A673 (cell line): ENCODE measurements at regions not wholly inside any gene's neighbourhood (a gene's known extent, or its start where the extent isn't known, plus 50 kb on each side); places are given as distances from the start of the nearest gene placed in this dataset.

ENCODE experiments used
- BruUV-seq: library from RNA; stranded (reverse); fragments of 400-500 nt; replicated peaks from 2 replicates; lab custom pipeline; 2021; lab: Mats Ljungman, UMichigan
- CTCF ChIA-PET: fragments of 300-600 bp; sonication (Branson Sonifier 250); formaldehyde crosslinking; loops from one replicate; lab custom pipeline; 2022; ENCODE audit warnings: antibody characterized with exemption; lab: Charles Lee
- POLR2A ChIA-PET: fragments of 300-600 bp; sonication (Branson Sonifier 250); formaldehyde crosslinking; loops from one replicate; lab custom pipeline; 2022; ENCODE audit warnings: antibody characterized with exemption; ENCODE audit not compliant: low non-redundant PET; lab: Charles Lee
- DNase-seq: peaks from one replicate; pipeline ENCODE4 v3.0.0-alpha.2; 2015; ENCODE audit warnings: low spot score
- H3K27ac ChIP-seq: fragments of 200-600 bp; sonication (generic); 2 replicates; pipeline ENCODE4 v1.5.1; 2016; ENCODE audit warnings: mixed run types, low read depth, mild to moderate bottlenecking, mixed read lengths, antibody characterized with exemption, low read length; ENCODE audit not compliant: poor library complexity, severe bottlenecking
- H3K27me3 ChIP-seq: fragments of 200-600 bp; sonication (generic); replicated peaks from 2 replicates; pipeline ENCODE4 v1.6.1; 2017; ENCODE audit warnings: mixed run types, low read depth, mild to moderate bottlenecking, mixed read lengths, antibody characterized with exemption, low read length; ENCODE audit not compliant: insufficient read depth, poor library complexity
- H3K36me3 ChIP-seq: fragments of 200-600 bp; sonication (generic); 2 replicates; pipeline ENCODE4 v1.6.1; 2016; ENCODE audit warnings: mixed run types, mild to moderate bottlenecking, mixed read lengths, antibody characterized with exemption, low read length; ENCODE audit not compliant: insufficient read depth, poor library complexity, severe bottlenecking
- H3K4me1 ChIP-seq: fragments of 200-600 bp; sonication (generic); 2 replicates; pipeline ENCODE4 v1.6.1; 2017; ENCODE audit warnings: mixed run types, mild to moderate bottlenecking, mixed read lengths, antibody characterized with exemption, low read length; ENCODE audit not compliant: insufficient read depth, poor library complexity, severe bottlenecking
- H3K4me3 ChIP-seq: fragments of 200-600 bp; sonication (generic); 2 replicates; pipeline ENCODE4 v1.5.1; 2016; ENCODE audit warnings: low read depth, mixed run types, mild to moderate bottlenecking, mixed read lengths, low read length; ENCODE audit not compliant: poor library complexity, severe bottlenecking
- H3K9me3 ChIP-seq: fragments of 200-600 bp; sonication (generic); 2 replicates; pipeline ENCODE4 v1.6.1; 2016; ENCODE audit warnings: mixed run types, low read depth, mild to moderate bottlenecking, mixed read lengths, antibody characterized with exemption, low read length; ENCODE audit not compliant: poor library complexity, severe bottlenecking
- EZH2 ChIP-seq: fragments of 200-600 bp; sonication (generic); IDR thresholded peaks from 2 replicates; pipeline ENCODE4 v1.6.1; 2017; ENCODE audit warnings: borderline replicate concordance, low read depth, mild to moderate bottlenecking, mixed read lengths, antibody characterized with exemption, low read length; ENCODE audit not compliant: poor library complexity, severe bottlenecking
- intact Hi-C: fragments of 100-400 bp; cut with micrococcal nuclease; formaldehyde crosslinking; loops from one replicate; pipeline ENCODE4 v1.10.0; 2022; ENCODE audit not compliant: unreplicated experiment
- TF ChIP-seq, protein P1 (sequence below): fragments of 300-800, 200-600 bp; sonication (generic); conservative IDR thresholded peaks from 2 replicates; pipeline ENCODE4 v1.5.1; 2017; ENCODE audit warnings: low read depth, mild to moderate bottlenecking, antibody characterized with exemption, low read length, moderate library complexity, mixed read lengths

DNA sequence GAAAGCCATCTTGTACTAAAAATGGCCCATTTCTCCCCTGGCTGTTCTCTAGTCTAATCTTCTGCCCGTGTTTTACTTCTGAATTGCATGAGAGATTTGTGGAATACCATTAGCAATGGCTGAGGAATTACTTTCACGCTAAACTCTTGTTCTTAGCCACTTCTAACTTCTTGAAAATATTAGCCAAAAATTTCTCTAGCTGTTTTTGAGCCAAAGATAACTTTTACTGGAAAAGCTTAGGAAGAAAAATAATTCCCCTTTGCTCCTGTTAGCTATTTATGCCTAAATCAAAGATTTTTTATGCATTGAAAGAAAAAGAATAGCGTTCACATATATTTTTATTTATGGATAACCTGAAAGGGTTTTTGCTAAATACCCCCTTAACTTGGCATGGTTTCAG is 287.8 kb downstream of the MTRR start:
- Histone ChIP-seq H3K27me3 (no peaks in the 10 kb centered on the region), H3K36me3 (no peaks in the 10 kb centered on the region), H3K9me3 (peaks cover 19% of the 10 kb centered on the region), H3K4me3 (no peak overlapping the region), H3K27ac (no peak overlapping the region), H3K4me1 (no peaks in the 10 kb centered on the region)
- POLR2A ChIA-PET, result no interaction called here
- CTCF ChIA-PET, result no interaction called here
- no peak for DNase-seq
- no TSS peak for BruUV-seq
- TF ChIP-seq, protein P1, sequence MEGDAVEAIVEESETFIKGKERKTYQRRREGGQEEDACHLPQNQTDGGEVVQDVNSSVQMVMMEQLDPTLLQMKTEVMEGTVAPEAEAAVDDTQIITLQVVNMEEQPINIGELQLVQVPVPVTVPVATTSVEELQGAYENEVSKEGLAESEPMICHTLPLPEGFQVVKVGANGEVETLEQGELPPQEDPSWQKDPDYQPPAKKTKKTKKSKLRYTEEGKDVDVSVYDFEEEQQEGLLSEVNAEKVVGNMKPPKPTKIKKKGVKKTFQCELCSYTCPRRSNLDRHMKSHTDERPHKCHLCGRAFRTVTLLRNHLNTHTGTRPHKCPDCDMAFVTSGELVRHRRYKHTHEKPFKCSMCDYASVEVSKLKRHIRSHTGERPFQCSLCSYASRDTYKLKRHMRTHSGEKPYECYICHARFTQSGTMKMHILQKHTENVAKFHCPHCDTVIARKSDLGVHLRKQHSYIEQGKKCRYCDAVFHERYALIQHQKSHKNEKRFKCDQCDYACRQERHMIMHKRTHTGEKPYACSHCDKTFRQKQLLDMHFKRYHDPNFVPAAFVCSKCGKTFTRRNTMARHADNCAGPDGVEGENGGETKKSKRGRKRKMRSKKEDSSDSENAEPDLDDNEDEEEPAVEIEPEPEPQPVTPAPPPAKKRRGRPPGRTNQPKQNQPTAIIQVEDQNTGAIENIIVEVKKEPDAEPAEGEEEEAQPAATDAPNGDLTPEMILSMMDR, result no peak
- intact Hi-C loops, result no loop called here

DNA sequence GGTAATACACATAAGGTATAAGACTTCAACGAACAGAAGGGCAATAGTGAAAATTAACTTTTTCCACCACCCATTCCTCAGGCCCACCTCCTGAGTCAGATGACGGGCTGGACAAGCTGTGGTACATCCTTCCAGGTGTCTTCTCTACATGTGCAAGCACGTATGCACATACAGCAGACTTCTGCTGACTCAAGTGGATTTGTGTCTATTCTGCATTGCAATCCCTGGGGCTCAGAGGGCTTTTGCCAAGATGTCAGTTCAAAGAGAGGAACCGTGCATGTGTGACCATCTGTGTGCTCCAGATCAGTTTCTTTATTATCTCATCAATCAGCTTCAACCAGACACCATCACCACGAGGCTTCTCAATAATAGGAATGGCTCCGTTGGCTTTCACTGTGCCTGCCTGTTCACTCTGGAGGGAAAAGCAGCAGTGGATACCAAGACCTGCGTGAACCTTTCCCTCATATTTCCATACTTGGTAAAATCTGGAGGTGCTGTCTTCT is 288.4 kb downstream of the MTRR start:
- POLR2A ChIA-PET, result no interaction called here
- H3K9me3 ChIP-seq, result peaks cover 19% of the 10 kb centered on the region
- CTCF ChIA-PET, result no interaction called here
- TF ChIP-seq, protein P1, result no peak
- no peak for TF ChIP-seq EZH2
- no peaks in the 10 kb centered on the region for H3K4me1 ChIP-seq
- H3K4me3 ChIP-seq, result no peak overlapping the region
- intact Hi-C loops, result no loop called here
- BruUV-seq, result no TSS peak
- H3K36me3 ChIP-seq, result no peaks in the 10 kb centered on the region
- H3K27me3 ChIP-seq, result no peaks in the 10 kb centered on the region
- H3K27ac ChIP-seq, result no peak overlapping the region
- no peak for DNase-seq

DNA sequence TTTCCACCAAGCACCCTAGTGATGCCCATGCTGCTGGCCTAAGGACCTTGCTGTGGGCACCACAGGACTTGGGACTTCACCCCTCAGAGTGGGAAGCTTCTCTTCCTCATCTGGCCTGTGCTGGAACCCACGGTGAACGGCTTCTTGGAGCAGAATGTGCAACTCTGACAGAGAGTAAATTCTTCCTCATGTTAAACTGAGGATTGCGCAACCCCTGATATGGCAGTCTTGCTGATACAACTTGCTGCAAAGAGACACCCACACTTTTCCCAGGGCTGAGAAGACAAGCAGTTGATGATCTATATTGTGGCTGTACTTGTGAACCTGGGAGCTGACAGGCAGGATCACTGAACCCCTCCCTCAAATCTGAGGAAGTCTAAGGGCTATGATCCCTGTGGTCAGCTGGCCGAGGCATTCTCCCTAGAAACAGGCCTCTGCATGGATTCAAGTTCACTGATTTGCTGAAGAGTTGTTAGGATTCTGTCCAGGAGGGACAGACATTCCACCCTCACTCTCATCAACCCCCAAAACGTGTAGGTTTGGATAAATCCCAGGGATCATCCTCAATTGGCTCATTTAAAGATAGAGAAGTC is 307.2 kb downstream of the MTRR start:
- H3K4me3 ChIP-seq, result no peak overlapping the region
- TF ChIP-seq, protein P1, result no peak
- no peak for TF ChIP-seq EZH2
- H3K4me1 ChIP-seq, result no peaks in the 10 kb centered on the region
- no peaks in the 10 kb centered on the region for H3K27me3 ChIP-seq
- no TSS peak for BruUV-seq
- no peak overlapping the region for H3K27ac ChIP-seq
- no peaks in the 10 kb centered on the region for H3K36me3 ChIP-seq
- H3K9me3 ChIP-seq, result peaks cover 14% of the 10 kb centered on the region
- intact Hi-C loops, result no loop called here
- ChIA-PET POLR2A (interaction anchor here (0.5 kb wide), 1 partner anchor 284 kb away, joined by 3 read pairs; no protein-coding TSS in a partner anchor), CTCF (no interaction called here)
- DNase-seq, result no peak
